ENCODE measurements at regions not wholly inside any gene's neighbourhood (a gene's known extent, or its start where the extent isn't known, plus 50 kb on each side); places are given as distances from the start of the nearest gene placed in this dataset.

GRCh38 chr13:105159841-105160240, 1375.6 kb downstream of the EFNB2 start:
- DNase-seq, result no peak

- DNase-seq, result no peak
Measured at GRCh38 chr13:105153611-105154010, 1381.9 kb downstream of the EFNB2 start.

- no peak for DNase-seq
Measured at GRCh38 chr13:105151639-105152038, 1383.8 kb downstream of the EFNB2 start.

GRCh38 chr13:105147461-105147860, 1388.0 kb downstream of the EFNB2 start:
- DNase-seq, result no peak

- DNase-seq, result no peak
Measured at GRCh38 chr13:105144936-105145335, 1390.5 kb downstream of the EFNB2 start.

- DNase-seq, result no peak
Measured at GRCh38 chr13:105144020-105144419, 1391.4 kb downstream of the EFNB2 start.

GRCh38 chr13:105142556-105142955, 1392.9 kb downstream of the EFNB2 start:
- no peak for DNase-seq

GRCh38 chr13:105139380-105140285, 1395.8 kb downstream of the EFNB2 start:
- DNase-seq, result peak; percentile 10 to 25 (median 18)

- DNase-seq, result no peak
Measured at GRCh38 chr13:105139048-105139379, 1396.4 kb downstream of the EFNB2 start.

GRCh38 chr13:105135852-105136615, 1399.4 kb downstream of the EFNB2 start:
- no peak for DNase-seq

GRCh38 chr13:105127732-105128131, 1407.7 kb downstream of the EFNB2 start:
- DNase-seq, result no peak

- DNase-seq, result no peak
Measured at GRCh38 chr13:105121221-105121620, 1414.2 kb downstream of the EFNB2 start.

GRCh38 chr13:105118426-105118985, 1417.0 kb downstream of the EFNB2 start:
- no peak for DNase-seq

- no peak for DNase-seq
Measured at GRCh38 chr13:105116966-105117365, 1418.5 kb downstream of the EFNB2 start.

- DNase-seq, result no peak
Measured at GRCh38 chr13:105112561-105112960, 1422.9 kb downstream of the EFNB2 start.

GRCh38 chr13:105107781-105108180, 1427.7 kb downstream of the EFNB2 start:
- no peak for DNase-seq

GRCh38 chr13:105105471-105105870, 1430.0 kb downstream of the EFNB2 start:
- no peak for DNase-seq

- DNase-seq, result no peak
Measured at GRCh38 chr13:105097521-105097920, 1437.9 kb downstream of the EFNB2 start.

GRCh38 chr13:105089858-105090643, 1445.4 kb downstream of the EFNB2 start:
- DNase-seq, result no peak

- no peak for DNase-seq
Measured at GRCh38 chr13:105087945-105088344, 1447.5 kb downstream of the EFNB2 start.

GRCh38 chr13:105084931-105085330, 1450.5 kb downstream of the EFNB2 start:
- DNase-seq, result no peak

- no peak for DNase-seq
Measured at GRCh38 chr13:105083992-105084391, 1451.5 kb downstream of the EFNB2 start.

- DNase-seq, result no peak
Measured at GRCh38 chr13:105074755-105075154, 1460.7 kb downstream of the EFNB2 start.
